Smooth muscle cell (in vitro differentiated cells): ENCODE measurements at regions not wholly inside any gene's neighbourhood (a gene's known extent, or its start where the extent isn't known, plus 50 kb on each side); places are given as distances from the start of the nearest gene placed in this dataset.

Experiments used
- DNase-seq: peaks from one replicate; lab custom pipeline; 2025; ENCODE audit not compliant: unreplicated experiment; lab: John Stamatoyannopoulos, UW
- H2AFZ ChIP-seq: fragments of 200-600 bp; sonication (generic); 2 replicates; pipeline ENCODE4 v1.6.0; 2016; ENCODE audit warnings: antibody characterized with exemption, low read depth, mild to moderate bottlenecking
- H3F3A ChIP-seq: fragments of 200-600 bp; sonication (generic); 2 replicates; pipeline ENCODE4 v1.6.0; 2017; ENCODE audit warnings: antibody characterized with exemption, low read depth
- H3K27ac ChIP-seq: fragments of 200-600 bp; sonication (generic); 2 replicates; pipeline ENCODE4 v1.5.1; 2016; ENCODE audit warnings: low read depth, mild to moderate bottlenecking
- H3K27me3 ChIP-seq: fragments of 200-600 bp; sonication (generic); 2 replicates; pipeline ENCODE4 v1.6.1; 2016; ENCODE audit warnings: low read depth, mild to moderate bottlenecking
- H3K36me3 ChIP-seq: fragments of 200-600 bp; sonication (generic); 2 replicates; pipeline ENCODE4 v1.5.1; 2016; ENCODE audit warnings: low read depth
- H3K4me1 ChIP-seq: fragments of 200-600 bp; sonication (generic); 2 replicates; pipeline ENCODE4 v1.5.1; 2016; ENCODE audit warnings: low read depth
- H3K4me2 ChIP-seq: fragments of 200-600 bp; sonication (generic); 2 replicates; pipeline ENCODE4 v1.6.0; 2016; ENCODE audit warnings: mild to moderate bottlenecking
- H3K4me3 ChIP-seq: fragments of 200-600 bp; sonication (generic); 2 replicates; pipeline ENCODE4 v1.5.1; 2016; ENCODE audit warnings: mild to moderate bottlenecking
- H3K79me2 ChIP-seq: fragments of 200-600 bp; sonication (generic); 2 replicates; pipeline ENCODE4 v1.6.0; 2016; ENCODE audit warnings: low read depth, mild to moderate bottlenecking
- H3K9ac ChIP-seq: fragments of 200-600 bp; sonication (generic); 2 replicates; pipeline ENCODE4 v1.6.0; 2016; ENCODE audit warnings: low read depth
- H3K9me3 ChIP-seq: fragments of 200-600 bp; sonication (generic); replicated peaks from 2 replicates; pipeline ENCODE4 v1.5.1; 2016; ENCODE audit warnings: low read depth
- H4K20me1 ChIP-seq: fragments of 200-600 bp; sonication (generic); 2 replicates; pipeline ENCODE4 v1.6.0; 2016; ENCODE audit warnings: low read depth
- WGBS: methylation state at CpG from one replicate; pipeline ENCODE4 v1.1.7; 2016; ENCODE audit warnings: low lambda C conversion rate; 5-methylcytosine and 5-hydroxymethylcytosine counted together
- TF ChIP-seq, protein P1 (sequence below): fragments of 200-600 bp; sonication (generic); IDR thresholded peaks from 2 replicates; pipeline ENCODE4 v1.5.1; 2017; ENCODE audit warnings: borderline replicate concordance, mild to moderate bottlenecking, antibody characterized with exemption; ENCODE audit not compliant: insufficient read depth, poor library complexity, severe bottlenecking

DNA sequence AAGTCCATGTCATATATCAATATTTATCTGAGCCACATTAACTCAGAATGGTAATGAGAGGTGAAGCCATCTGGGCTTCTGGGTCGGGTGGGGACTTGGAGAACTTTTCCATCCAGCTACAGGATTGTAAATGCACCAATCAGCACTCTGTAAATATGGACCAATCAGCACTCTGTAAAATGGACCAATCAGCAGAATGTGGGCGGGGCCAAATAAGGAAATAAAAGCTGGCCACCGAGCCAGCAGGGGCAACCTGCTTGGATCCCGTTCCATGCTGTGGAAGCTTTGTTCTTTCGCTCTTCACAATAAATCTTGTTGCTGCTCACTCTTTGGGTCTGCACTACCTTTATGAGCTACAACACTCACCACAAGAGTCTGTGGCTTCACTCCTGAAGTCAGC is 253.4 kb downstream of the JRKL start:
- Histone ChIP-seq H2AFZ (no peak overlapping the region), H3K4me3 (no peak overlapping the region), H4K20me1 (no peaks in the 10 kb centered on the region), H3F3A (no peaks in the 10 kb centered on the region), H3K4me2 (no peak overlapping the region), H3K9me3 (no peaks in the 10 kb centered on the region), H3K36me3 (no peaks in the 10 kb centered on the region), H3K9ac (no peak overlapping the region), H3K79me2 (no peaks in the 10 kb centered on the region), H3K4me1 (no peaks in the 10 kb centered on the region), H3K27me3 (no peaks in the 10 kb centered on the region), H3K27ac (no peak overlapping the region)
- 75% methylated on average over 5 of the region's 5 CpGs for whole genome bisulfite sequencing
- DNase-seq = no peak
- TF ChIP-seq, protein P1, sequence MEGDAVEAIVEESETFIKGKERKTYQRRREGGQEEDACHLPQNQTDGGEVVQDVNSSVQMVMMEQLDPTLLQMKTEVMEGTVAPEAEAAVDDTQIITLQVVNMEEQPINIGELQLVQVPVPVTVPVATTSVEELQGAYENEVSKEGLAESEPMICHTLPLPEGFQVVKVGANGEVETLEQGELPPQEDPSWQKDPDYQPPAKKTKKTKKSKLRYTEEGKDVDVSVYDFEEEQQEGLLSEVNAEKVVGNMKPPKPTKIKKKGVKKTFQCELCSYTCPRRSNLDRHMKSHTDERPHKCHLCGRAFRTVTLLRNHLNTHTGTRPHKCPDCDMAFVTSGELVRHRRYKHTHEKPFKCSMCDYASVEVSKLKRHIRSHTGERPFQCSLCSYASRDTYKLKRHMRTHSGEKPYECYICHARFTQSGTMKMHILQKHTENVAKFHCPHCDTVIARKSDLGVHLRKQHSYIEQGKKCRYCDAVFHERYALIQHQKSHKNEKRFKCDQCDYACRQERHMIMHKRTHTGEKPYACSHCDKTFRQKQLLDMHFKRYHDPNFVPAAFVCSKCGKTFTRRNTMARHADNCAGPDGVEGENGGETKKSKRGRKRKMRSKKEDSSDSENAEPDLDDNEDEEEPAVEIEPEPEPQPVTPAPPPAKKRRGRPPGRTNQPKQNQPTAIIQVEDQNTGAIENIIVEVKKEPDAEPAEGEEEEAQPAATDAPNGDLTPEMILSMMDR = no peak

DNA sequence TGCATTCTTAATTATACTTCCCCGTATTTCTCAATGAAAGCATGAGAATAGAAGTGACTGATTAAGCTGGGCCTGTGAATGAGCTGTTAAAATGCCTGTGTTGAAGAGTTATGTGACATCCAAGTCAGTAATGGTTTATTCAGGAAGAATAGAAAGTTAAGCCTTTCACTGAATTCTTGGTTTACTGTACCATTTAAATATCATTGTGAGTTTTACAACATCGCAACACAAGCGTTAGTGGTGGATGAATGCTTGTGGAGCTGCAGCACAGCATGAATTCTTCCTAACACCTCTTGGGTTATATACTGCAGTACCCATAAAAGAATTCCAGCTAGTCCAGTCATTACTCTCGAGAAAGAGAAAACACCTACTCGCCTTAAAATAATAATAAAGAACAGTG is 257.8 kb downstream of the JRKL start:
- WGBS = 62% methylated on average over 5 of the region's 5 CpGs
- DNase-seq = no peak
- no peaks in the 10 kb centered on the region for H3K9me3 ChIP-seq
- H3F3A ChIP-seq = no peaks in the 10 kb centered on the region
- H3K79me2 ChIP-seq = no peaks in the 10 kb centered on the region
- H3K9ac ChIP-seq = no peak overlapping the region
- H4K20me1 ChIP-seq = no peaks in the 10 kb centered on the region
- H3K4me1 ChIP-seq = no peaks in the 10 kb centered on the region
- no peaks in the 10 kb centered on the region for H3K36me3 ChIP-seq
- H3K27ac ChIP-seq = no peak overlapping the region
- no peaks in the 10 kb centered on the region for H3K27me3 ChIP-seq
- TF ChIP-seq, protein P1 = no peak
- no peak overlapping the region for H2AFZ ChIP-seq
- H3K4me3 ChIP-seq = no peak overlapping the region
- no peak overlapping the region for H3K4me2 ChIP-seq

DNA sequence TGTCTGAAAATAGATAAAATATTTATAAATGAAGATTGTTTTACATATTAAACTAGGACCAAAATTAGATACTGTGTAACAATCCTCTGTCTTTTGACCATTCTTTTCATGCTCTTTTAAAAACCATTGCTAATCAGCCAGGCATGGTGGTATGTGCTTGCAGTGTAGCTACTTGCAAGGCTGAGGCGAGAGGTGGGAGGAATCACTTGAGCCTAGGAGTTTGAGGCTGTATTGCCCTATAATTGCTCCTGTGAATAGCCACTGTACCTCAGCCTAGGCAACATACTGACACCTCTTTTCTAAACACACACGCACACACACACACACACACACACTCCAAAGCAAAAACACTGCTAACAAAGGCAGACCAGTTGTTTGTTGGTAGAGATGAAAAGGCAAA is 259.2 kb downstream of the JRKL start:
- Histone ChIP-seq H3K27me3 (no peaks in the 10 kb centered on the region), H3K4me2 (no peak overlapping the region), H2AFZ (no peak overlapping the region), H3K9ac (no peak overlapping the region), H3F3A (no peaks in the 10 kb centered on the region), H3K4me1 (no peaks in the 10 kb centered on the region), H3K36me3 (no peaks in the 10 kb centered on the region), H4K20me1 (no peaks in the 10 kb centered on the region), H3K4me3 (no peak overlapping the region), H3K9me3 (no peaks in the 10 kb centered on the region), H3K27ac (no peak overlapping the region), H3K79me2 (no peaks in the 10 kb centered on the region)
- TF ChIP-seq, protein P1 = no peak
- 67% methylated on average over 2 of the region's 2 CpGs for WGBS
- no peak for DNase-seq

DNA sequence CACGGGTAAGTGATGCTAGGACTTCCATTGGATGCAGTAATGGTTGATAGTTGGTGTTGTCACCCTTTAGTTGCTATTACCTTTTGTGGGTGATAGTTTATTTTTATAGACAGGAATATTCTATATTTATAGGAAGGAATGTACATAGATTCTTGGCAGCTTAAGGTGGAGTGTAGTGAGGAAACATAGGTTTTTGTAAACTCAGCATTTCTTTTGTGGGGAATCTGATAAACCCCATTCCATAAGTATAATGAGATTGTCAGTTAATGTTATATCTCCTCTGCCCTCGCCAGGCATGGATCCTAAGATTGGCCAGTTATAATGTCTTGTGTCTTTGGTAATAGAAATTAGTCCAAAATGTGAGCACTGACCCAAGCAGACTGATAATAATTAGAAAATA is 262.7 kb downstream of the JRKL start:
- no peaks in the 10 kb centered on the region for H3F3A ChIP-seq
- H3K27ac ChIP-seq = no peak overlapping the region
- TF ChIP-seq, protein P1 = no peak
- 91% methylated on average over 2 of the region's 2 CpGs for WGBS
- H3K9ac ChIP-seq = no peak overlapping the region
- H4K20me1 ChIP-seq = no peaks in the 10 kb centered on the region
- H3K4me1 ChIP-seq = no peaks in the 10 kb centered on the region
- no peak overlapping the region for H2AFZ ChIP-seq
- H3K79me2 ChIP-seq = no peaks in the 10 kb centered on the region
- H3K4me3 ChIP-seq = no peak overlapping the region
- H3K36me3 ChIP-seq = no peaks in the 10 kb centered on the region
- H3K27me3 ChIP-seq = no peaks in the 10 kb centered on the region
- H3K4me2 ChIP-seq = no peak overlapping the region
- no peaks in the 10 kb centered on the region for H3K9me3 ChIP-seq
- DNase-seq = no peak
